Kidney tubule cell (primary cell): ENCODE measurements at regions not wholly inside any gene's neighbourhood (a gene's known extent, or its start where the extent isn't known, plus 50 kb on each side); places are given as distances from the start of the nearest gene placed in this dataset.
A peak's percentile ranks its signal among the peaks of the same experiment; 100 is the strongest.

Experiments used
- DNase-seq: peaks from one replicate; pipeline ENCODE4 v3.0.0-alpha.2; 2018; ENCODE audit warnings: low spot score

DNA sequence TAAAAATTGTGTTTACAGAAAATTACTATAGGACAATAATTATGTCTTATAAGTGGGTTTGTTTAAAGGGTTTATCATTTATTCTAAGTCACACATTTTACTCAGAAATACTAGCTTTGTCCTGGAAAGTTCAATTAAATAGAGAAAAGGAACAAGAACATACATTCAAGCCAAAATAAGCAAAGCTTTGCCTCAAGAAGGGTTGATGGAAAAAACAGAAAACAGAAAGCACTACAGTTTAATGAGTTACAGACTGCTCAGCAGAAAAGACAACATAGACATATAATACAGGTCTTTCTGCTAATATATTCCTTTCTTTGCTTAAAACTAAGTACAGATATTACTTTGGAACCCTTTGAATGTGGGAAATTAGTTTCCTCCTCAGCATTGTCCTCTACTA is 703.0 kb upstream of the LRFN5 start:
- DNase-seq: no peak

DNA sequence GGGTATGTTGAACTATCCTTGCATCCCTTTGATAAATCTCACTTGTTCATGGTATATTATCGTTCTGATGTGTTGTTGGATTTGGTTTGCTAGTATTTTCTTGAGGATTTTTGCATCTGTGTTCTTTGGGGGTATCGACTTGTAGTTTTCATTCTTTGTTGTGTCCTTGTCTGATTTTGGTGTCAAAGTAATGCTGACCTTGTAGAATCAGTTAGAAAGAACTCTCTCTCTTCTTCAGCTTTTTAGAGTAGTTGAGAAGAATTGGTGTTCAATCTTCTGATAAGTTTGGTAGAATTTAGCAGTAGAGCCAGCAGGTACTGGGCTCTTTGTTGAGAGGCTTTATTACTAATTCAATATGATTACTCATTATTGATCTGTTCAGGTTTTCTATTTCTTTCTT is 707.2 kb upstream of the LRFN5 start:
- DNase-seq: no peak

DNA sequence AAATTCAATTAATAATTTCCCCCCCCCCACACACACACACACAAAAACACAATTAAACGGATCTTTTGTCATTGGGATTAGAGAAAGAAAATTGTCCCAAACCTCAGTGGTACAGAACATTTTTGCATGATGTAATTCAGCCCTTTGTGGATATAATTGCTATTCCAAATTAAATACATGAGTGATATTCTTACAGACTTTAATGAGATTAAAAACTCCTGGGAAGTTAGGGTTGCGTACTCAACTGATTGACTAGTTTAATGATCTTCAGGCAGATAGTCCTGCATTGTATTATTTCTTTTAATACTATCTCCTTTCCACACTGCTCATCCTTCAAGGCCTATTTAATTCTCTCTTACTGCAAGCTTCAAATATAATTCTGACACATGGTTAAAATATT is 711.8 kb upstream of the LRFN5 start:
- DNase-seq: no peak

DNA sequence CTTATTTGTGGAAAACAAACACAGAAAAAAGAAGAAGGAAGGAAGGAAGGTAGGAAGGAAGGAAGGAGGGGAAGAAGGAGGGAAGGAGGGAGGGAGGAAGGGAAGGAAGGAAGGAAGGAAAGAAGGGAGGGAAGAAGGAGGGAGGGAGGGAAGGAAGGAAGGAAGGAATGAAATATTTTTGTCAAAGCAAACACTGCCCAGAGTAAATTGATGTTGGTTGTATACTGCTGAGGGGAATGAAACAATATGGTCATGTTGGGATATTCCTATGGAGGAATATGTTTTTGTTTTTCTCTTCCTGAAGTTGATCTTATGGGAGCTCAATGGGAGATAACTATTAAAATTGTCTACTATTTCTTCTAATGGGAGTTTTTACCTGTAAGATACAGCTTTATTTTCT is 717.5 kb upstream of the LRFN5 start:
- DNase-seq: no peak

DNA sequence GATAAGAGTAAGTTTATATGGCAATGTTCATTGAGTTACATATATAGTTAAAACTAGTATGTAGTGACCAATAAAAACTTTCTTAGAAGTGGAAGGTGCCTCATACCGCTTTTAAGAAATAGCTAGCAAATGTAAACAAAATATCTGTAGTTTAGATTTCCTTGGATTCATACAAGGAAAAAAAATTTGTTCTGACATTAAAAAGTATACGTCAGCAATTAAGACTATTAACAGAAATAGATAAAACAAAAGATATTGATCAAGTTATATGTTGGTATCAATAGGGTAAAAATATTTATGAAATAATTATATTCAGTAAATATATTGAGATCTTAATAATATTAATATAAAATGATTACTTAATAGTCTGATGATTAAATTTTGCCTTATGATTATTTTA is 718.8 kb upstream of the LRFN5 start:
- DNase-seq: no peak

DNA sequence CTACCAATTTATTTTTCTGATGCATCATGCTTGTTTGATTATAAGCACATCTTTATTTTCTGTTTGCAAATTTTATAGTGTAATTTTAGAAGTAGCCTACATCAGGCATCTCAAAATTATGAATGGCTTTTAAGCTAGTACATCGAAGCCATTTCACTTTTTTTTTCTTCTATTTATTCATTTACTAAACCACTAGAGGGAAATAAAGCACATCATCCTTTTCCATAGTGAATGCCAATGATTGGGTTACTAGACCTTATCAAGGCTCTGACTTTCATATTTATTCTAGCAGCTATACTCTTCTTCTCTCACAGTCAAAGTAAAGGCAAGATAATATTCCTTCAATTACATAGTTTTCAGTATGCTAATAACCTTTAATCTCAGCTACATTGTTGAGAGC is 736.4 kb upstream of the LRFN5 start:
- DNase-seq: peak; percentile 4

DNA sequence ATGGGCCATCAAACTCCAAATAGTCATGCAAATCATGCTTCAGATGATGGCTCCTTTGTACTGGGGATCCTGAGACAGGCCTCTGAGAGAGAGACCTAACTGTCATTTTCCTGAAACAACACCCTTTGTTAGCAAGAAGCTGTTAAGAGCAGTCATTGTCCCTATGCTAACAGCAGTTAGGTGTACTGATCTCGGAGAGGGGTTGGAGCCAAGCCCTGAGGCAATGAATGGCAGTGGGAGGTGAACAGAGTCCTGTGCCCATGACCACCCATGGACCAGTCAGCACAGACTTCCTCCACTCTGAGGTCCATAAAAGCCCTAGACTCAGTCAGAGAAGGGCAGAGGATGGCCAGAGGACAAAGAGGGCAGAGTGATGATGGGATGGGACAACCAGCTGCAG is 747.6 kb upstream of the LRFN5 start:
- no peak for DNase-seq

- DNase-seq: no peak
These were observed 751.3 kb upstream of the LRFN5 start for GRCh38 chr14:40855343-40855742.

DNA sequence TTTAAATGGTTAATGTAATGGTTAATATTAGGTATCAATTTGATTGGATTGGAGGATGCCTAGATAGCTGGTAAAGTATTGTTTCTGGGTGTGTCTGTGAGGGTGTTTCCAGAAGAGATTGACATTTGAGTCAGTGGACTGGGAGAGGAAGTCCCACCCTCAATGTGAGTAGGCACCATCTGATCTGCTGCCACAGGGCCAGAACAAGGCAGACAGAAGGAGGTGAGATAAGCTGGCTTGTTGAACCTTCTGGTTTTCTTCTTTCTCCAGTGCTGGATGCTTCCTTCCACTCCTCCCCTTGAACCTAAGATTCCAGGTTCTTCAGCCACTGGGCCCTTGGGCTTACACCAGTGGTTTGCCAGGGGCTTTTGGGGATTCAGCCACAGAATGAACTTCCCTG is 756.5 kb upstream of the LRFN5 start:
- no peak for DNase-seq

- peak; percentile 3 for DNase-seq
These were observed 759.2 kb upstream of the LRFN5 start for GRCh38 chr14:40847480-40847879.

DNA sequence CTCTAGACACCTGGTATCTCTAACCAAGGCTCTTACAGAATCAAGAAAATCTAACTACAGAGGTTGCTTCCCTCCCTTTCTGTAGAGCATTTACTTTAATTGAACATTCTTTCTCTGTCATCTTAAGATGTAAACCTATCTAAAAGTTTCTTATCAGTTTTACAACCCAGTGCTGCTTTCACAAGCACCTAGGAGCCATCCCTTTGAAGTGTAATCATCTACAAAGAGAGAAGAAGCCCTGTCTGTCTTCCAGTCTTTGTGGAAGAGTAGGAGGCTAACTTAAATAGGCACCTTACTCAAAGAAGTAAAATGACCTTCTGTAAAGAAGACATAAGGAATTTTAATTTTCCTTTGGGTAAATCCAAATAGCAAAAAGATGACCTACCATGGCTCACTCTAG is 763.9 kb upstream of the LRFN5 start:
- DNase-seq: no peak

GRCh38 chr14:40841886-40842285 is 764.8 kb upstream of the LRFN5 start:
- DNase-seq: no peak

DNA sequence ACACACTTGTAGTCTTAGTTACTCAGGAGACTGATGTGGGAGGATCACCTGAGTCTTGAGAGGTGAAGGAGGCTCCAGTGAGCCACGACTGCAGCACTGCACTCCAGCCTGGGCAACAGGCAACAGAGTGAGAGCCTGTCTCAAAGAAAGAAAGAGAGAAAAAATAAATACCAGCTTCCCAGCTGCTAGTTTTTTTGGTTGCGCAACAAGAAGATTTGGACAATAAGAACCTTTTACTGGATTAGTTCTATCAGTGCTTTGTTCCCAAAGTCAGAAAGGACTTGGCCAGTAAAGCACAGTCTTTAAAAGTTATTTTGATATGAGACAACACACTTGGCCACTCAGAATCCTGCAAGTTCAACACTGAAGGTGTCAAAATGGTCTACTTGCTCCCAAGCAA is 768.1 kb upstream of the LRFN5 start:
- no peak for DNase-seq

DNA sequence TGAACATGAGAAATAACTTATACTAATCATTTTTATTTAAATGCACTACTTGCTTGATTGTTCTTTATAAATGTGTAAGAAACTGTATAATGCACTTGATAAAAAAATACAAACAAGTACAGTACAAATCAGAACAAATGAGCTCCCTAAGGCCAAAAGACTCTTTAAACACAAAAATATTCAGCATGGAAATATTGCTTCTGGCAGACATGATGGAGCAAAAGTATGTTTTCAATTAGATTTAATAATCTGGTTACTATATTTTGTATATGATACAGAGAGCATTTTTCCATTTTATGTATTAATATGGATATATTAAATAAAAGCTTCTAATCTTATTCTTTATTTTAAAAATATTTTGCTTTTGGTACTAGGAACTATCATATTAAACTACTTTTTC is 800.2 kb upstream of the LRFN5 start:
- DNase-seq: no peak

DNA sequence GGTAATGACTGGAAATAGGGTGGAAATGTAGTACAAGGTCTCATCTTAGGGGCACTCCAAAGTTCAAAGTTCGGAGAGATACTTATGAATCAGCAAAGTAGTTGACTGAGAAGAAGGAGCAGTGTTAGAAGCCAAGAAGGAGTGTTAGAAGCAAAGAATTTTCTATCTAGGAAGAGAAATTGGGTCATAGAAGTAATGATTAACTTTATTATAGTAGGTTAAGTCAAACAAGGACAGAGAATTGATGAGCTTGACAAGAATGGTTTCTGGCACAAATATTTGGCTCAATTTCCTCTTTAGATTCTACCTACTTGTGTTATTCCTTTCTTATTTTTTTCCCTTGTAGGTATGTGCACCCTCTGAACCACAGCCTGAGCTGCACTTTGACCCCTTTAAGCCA is 810.5 kb upstream of the LRFN5 start:
- DNase-seq: peak; percentile 21

GRCh38 chr14:40784860-40785259 is 821.8 kb upstream of the LRFN5 start:
- no peak for DNase-seq

- no peak for DNase-seq
These were observed 844.0 kb upstream of the LRFN5 start for GRCh38 chr14:40762685-40763084.

- no peak for DNase-seq
These were observed 844.5 kb upstream of the LRFN5 start for GRCh38 chr14:40762177-40762576.

DNA sequence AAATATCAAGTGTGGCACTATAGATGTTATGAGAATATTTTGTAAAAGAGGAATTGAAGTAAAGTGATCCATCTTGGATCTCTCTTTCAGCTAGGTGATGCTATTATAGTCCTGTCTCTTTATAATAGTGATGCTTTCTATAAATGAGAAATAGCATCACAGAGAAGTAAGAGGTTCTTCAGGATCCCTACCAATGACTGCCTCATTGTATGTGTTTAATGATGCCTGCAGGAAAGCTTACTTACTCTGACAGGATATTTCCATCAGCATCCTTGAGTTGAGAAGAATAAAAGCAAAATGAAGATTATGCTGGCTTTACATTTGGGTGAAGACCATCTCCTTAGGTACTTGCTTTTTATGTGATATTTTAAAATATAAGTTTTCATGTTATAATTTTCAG is 846.0 kb upstream of the LRFN5 start:
- no peak for DNase-seq

DNA sequence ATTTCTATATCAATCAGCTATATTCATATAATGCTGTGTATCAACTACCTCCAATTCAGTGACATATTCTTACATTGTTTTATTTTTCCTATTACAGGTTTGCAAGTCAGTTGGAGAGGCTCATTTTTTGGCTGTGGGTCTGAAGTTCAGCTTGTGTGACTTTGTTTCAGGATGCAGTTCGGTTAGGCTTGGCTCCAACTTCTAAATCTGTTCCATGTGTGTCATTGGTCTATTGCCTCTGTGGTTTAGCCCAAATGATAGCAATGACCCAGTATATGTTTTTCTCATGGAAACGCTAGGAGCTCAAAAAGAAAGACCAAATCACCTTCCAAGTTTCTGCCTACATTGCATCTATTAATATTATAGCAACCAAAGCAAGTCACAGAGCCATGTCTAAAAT is 848.6 kb upstream of the LRFN5 start:
- DNase-seq: no peak

GRCh38 chr14:40757376-40757950 is 849.2 kb upstream of the LRFN5 start:
- DNase-seq: no peak

DNA sequence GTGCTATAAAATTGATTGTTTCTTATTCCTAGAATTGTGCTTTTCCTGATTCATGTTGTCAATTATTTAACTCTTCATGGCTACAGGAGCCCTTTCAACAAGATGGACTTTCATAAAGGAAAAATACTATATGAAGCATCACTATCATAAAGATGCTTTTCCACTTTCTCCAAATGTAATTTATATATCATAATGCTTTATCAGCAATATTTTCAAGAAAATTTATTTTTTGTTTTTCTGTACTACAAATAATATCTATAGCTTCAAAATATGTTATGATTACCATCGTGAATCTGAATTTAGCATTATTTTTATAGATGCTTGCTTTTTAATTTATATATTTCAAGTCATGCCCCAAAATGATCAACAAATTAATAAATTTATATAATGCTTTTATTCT is 873.5 kb upstream of the LRFN5 start:
- no peak for DNase-seq

GRCh38 chr14:40727107-40727506 is 879.6 kb upstream of the LRFN5 start:
- no peak for DNase-seq

DNA sequence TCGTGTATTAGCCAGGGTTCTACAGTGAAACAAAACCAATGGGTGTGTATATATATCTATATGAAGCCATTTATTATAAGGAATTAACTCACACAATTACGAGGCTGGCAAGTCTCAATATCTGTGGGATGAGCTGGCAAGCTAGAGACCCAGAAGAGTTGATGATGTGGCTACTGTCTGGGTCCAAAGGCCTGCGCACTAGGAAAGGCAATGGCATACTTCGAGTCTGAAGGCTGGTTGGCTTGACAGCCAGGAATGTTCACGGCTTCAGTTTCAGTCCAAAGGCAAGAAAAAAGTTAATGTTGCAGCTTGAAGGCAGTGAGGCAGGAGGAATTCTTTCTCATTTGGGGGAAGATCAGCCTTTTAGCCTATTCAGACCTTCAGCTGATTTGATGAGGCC is 893.3 kb upstream of the LRFN5 start:
- DNase-seq: peak; percentile 32

DNA sequence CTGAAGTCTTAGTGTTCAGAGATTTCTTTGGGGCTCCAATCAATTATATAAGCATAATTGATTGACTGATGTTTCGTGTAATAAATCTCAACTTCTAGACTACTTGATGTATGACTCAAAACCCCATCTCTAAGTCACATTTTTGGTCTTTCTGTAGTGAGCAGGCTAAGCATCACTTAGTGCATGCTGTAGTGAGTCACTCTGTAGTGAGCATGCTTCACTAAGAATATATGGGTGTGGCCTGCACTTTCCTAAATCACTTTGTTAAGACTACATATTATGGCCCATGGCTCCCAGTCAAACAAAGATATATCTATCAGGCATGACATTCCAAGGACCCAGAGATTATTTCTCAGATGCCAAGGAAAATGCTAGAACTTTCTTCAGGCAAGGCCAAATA is 909.4 kb upstream of the LRFN5 start:
- peak; percentile 50 for DNase-seq
